Suprapubic skin (tissue), 4 donors: ENCODE measurements at regions not wholly inside any gene's neighbourhood (a gene's known extent, or its start where the extent isn't known, plus 50 kb on each side); places are given as distances from the start of the nearest gene placed in this dataset.

Experiments
- DNase-seq, 2 donors: peaks; one replicate each; pipeline ENCODE4 v3.0.0-alpha.2; 2019; ENCODE audit warnings: low spot score in 2 of 2
- H3K27ac ChIP-seq: fragments of 200-600 bp; sonication (generic); one replicate; pipeline ENCODE4 v1.5.1; 2019
- H3K27me3 ChIP-seq: fragments of 200-600 bp; sonication (generic); one replicate; pipeline ENCODE4 v1.5.1; 2019
- H3K36me3 ChIP-seq: fragments of 200-600 bp; sonication (generic); one replicate; pipeline ENCODE4 v1.5.1; 2019
- H3K4me1 ChIP-seq: fragments of 200-600 bp; sonication (generic); one replicate; pipeline ENCODE4 v1.5.1; 2019
- H3K4me3 ChIP-seq: fragments of 200-600 bp; sonication (generic); one replicate; pipeline ENCODE4 v1.5.1; 2019; ENCODE audit warnings: mild to moderate bottlenecking
- H3K9me3 ChIP-seq: fragments of 200-600 bp; sonication (generic); one replicate; pipeline ENCODE4 v1.5.1; 2019
- CTCF ChIP-seq, 2 donors: fragments of 200-600 bp in 1 of 2; fragments of 450-650 bp in 1 of 2; sonication (generic) in 1 of 2; IDR thresholded peaks; one replicate each; pipeline ENCODE4 v1.5.1; 2016 to 2019; ENCODE audit warnings: antibody characterized with exemption in 2 of 2, mild to moderate bottlenecking in 1 of 2, moderate library complexity in 1 of 2
- EP300 ChIP-seq: sonication (generic); formaldehyde crosslinking; IDR thresholded peaks from one replicate; pipeline ENCODE4 v1.6.1; 2017; ENCODE audit warnings: antibody characterized with exemption
- POLR2A ChIP-seq, 2 donors: fragments of 450-650 bp; IDR thresholded peaks; one replicate each; pipeline ENCODE4 v1.6.1; 2017; ENCODE audit warnings: antibody characterized with exemption in 2 of 2, mild to moderate bottlenecking in 2 of 2, moderate library complexity in 2 of 2
- POLR2AphosphoS5 ChIP-seq, 3 donors: sonication (generic); formaldehyde crosslinking; IDR thresholded peaks; one replicate each; pipeline ENCODE4 v1.6.1; 2017; ENCODE audit warnings: antibody characterized with exemption in 3 of 3
- WGBS: methylation state at CpG from one replicate; pipeline ENCODE4 v1.1.5; 2018; 5-methylcytosine and 5-hydroxymethylcytosine counted together

- no peaks in the 10 kb centered on the region for H3K27me3 ChIP-seq
- DNase-seq, result no peak
- WGBS, result 71% methylated on average over 8 of the region's 8 CpGs
- H3K9me3 ChIP-seq, result no peaks in the 10 kb centered on the region
- no peak overlapping the region for H3K4me3 ChIP-seq
- no peaks in the 10 kb centered on the region for H3K36me3 ChIP-seq
- no peak overlapping the region for H3K27ac ChIP-seq
- no peak for TF ChIP-seq EP300
- TF ChIP-seq POLR2AphosphoS5 (IDR thresholded peaks at IDR 0.05), result no peak
- no peak for TF ChIP-seq POLR2A (IDR thresholded peaks at IDR 0.05)
- H3K4me1 ChIP-seq, result peaks cover 9% of the 10 kb centered on the region
Observed at GRCh38 chr1:8145545-8146202, 119.6 kb upstream of the ERRFI1 start.

- 92% methylated on average over 13 of the region's 13 CpGs for WGBS
- TF ChIP-seq POLR2A (IDR thresholded peaks at IDR 0.05), result no peak
- no peak for TF ChIP-seq CTCF (IDR thresholded peaks at IDR 0.05)
- no peak for TF ChIP-seq EP300
- no peak for TF ChIP-seq POLR2AphosphoS5 (IDR thresholded peaks at IDR 0.05)
- Histone ChIP-seq H3K36me3 (no peaks in the 10 kb centered on the region), H3K27ac (no peak overlapping the region), H3K27me3 (no peaks in the 10 kb centered on the region), H3K9me3 (no peaks in the 10 kb centered on the region), H3K4me1 (peaks cover 9% of the 10 kb centered on the region), H3K4me3 (no peak overlapping the region)
- DNase-seq, result no peak
Observed at GRCh38 chr1:8144323-8144722, 118.2 kb upstream of the ERRFI1 start.

- WGBS, result 76% methylated on average over 7 of the region's 7 CpGs
- no peak for DNase-seq
- H3K4me3 ChIP-seq, result no peak overlapping the region
Observed at GRCh38 chr1:8142955-8143629, 117.0 kb upstream of the ERRFI1 start.

GRCh38 chr1:8139941-8140340 lies 113.8 kb upstream of the ERRFI1 start:
- H3K27me3 ChIP-seq, result no peaks in the 10 kb centered on the region
- H3K36me3 ChIP-seq, result no peaks in the 10 kb centered on the region
- no peak for DNase-seq
- TF ChIP-seq CTCF (IDR thresholded peaks at IDR 0.05), result no peak
- no peak for TF ChIP-seq POLR2AphosphoS5 (IDR thresholded peaks at IDR 0.05)
- no peak for TF ChIP-seq EP300
- TF ChIP-seq POLR2A (IDR thresholded peaks at IDR 0.05), result no peak
- no peaks in the 10 kb centered on the region for H3K9me3 ChIP-seq
- H3K4me1 ChIP-seq, result peaks cover 12% of the 10 kb centered on the region
- H3K27ac ChIP-seq, result no peak overlapping the region
- WGBS, result 93% methylated on average over 11 of the region's 11 CpGs
- no peak overlapping the region for H3K4me3 ChIP-seq

More at GRCh38 chr1:8142955-8143629, 117.0 kb upstream of the ERRFI1 start:
- H3K9me3 ChIP-seq, result no peaks in the 10 kb centered on the region
- H3K27me3 ChIP-seq, result no peaks in the 10 kb centered on the region
- no peak overlapping the region for H3K27ac ChIP-seq
- peaks cover 9% of the 10 kb centered on the region for H3K4me1 ChIP-seq
- no peaks in the 10 kb centered on the region for H3K36me3 ChIP-seq
- TF ChIP-seq POLR2A (IDR thresholded peaks at IDR 0.05), result no peak
- TF ChIP-seq EP300, result no peak
- no peak for TF ChIP-seq CTCF (IDR thresholded peaks at IDR 0.05)
- no peak for TF ChIP-seq POLR2AphosphoS5 (IDR thresholded peaks at IDR 0.05)

- Histone ChIP-seq H3K27ac (no peak overlapping the region), H3K4me3 (no peak overlapping the region), H3K36me3 (no peaks in the 10 kb centered on the region), H3K27me3 (no peaks in the 10 kb centered on the region), H3K9me3 (no peaks in the 10 kb centered on the region), H3K4me1 (peaks cover 18% of the 10 kb centered on the region)
- DNase-seq, result no peak
- 91% methylated on average over 6 of the region's 6 CpGs for WGBS
- no peak for TF ChIP-seq EP300
- TF ChIP-seq POLR2AphosphoS5 (IDR thresholded peaks at IDR 0.05), result no peak
- TF ChIP-seq POLR2A (IDR thresholded peaks at IDR 0.05), result no peak
- no peak for TF ChIP-seq CTCF (IDR thresholded peaks at IDR 0.05)
Observed at GRCh38 chr1:8139383-8139782, 113.3 kb upstream of the ERRFI1 start.
